Transverse colon (tissue), 4 donors: ENCODE measurements at regions not wholly inside any gene's neighbourhood (a gene's known extent, or its start where the extent isn't known, plus 50 kb on each side); places are given as distances from the start of the nearest gene placed in this dataset.

Experiments
- DNase-seq: peaks from one replicate; pipeline ENCODE4 v3.0.0-alpha.2; 2019
- H3K27ac ChIP-seq, 4 donors: fragments of 200-600 bp; sonication (generic); 2 replicates each; pipeline ENCODE4 v1.5.1; 2016 to 2018; ENCODE audit warnings: inconsistent platforms in 4 of 4
- H3K27me3 ChIP-seq: fragments of 200-600 bp; sonication (generic); 2 replicates; pipeline ENCODE4 v1.5.1; 2017; ENCODE audit warnings: inconsistent platforms
- H3K36me3 ChIP-seq, 4 donors: fragments of 200-600 bp; sonication (generic); 2 replicates each; pipeline ENCODE4 v1.5.1; 2017 to 2019; ENCODE audit warnings: inconsistent platforms in 4 of 4
- H3K4me1 ChIP-seq, 4 donors: fragments of 200-600 bp; sonication (generic); 2 replicates each; pipeline ENCODE4 v1.5.1; 2017 to 2020; ENCODE audit warnings: inconsistent platforms in 4 of 4
- H3K4me3 ChIP-seq, 4 donors: fragments of 200-600 bp; sonication (generic); 1 replicate in 1 of 4; 2 replicates in 3 of 4; pipeline versions ENCODE4 v1.5.1 to v1.6.1; 2017 to 2019; ENCODE audit warnings: inconsistent platforms in 4 of 4
- H3K9me3 ChIP-seq, 2 donors: fragments of 200-600 bp; sonication (generic); 2 replicates each; pipeline ENCODE4 v1.5.1; 2017 to 2019; ENCODE audit warnings: inconsistent platforms in 2 of 2
- EP300 ChIP-seq: sonication (generic); formaldehyde crosslinking; IDR thresholded peaks from one replicate; pipeline ENCODE4 v1.6.1; 2017; ENCODE audit warnings: antibody characterized with exemption, low read depth
- POLR2A ChIP-seq: fragments of 450-650 bp; IDR thresholded peaks from one replicate; pipeline ENCODE4 v1.6.1; 2016; ENCODE audit warnings: antibody characterized with exemption, mild to moderate bottlenecking, moderate library complexity
- POLR2AphosphoS5 ChIP-seq, 3 donors: sonication (generic); formaldehyde crosslinking; IDR thresholded peaks; one replicate each; pipeline ENCODE4 v1.6.1; 2016; ENCODE audit warnings: antibody characterized with exemption in 3 of 3
- WGBS, 2 donors: methylation state at CpG; one replicate each; pipeline ENCODE4 v1.1.5; 2018; ENCODE audit warnings: low coverage in 1 of 2; 5-methylcytosine and 5-hydroxymethylcytosine counted together
- in situ Hi-C, 4 donors: fragments of 200-750 bp; cut with MboI; loops; one replicate each; pipeline versions ENCODE4 v1.15.0 to v1.15.1; 2017; ENCODE audit warnings: low sequenced_read_pairs in 3 of 4, low pct_ligation_motif_present in 1 of 4, low pct_unique_long_range_greater_than_20kb in 1 of 4
- intact Hi-C: fragments of 100-400 bp; cut with DNase I; formaldehyde crosslinking; loops from one replicate; pipeline ENCODE4 v1.15.1; 2023; ENCODE audit warnings: low total_unique reads
- TF ChIP-seq, protein P1 (sequence below), 5 experiments: fragments of 200-600 bp in 3 of 5; fragments of 450-650 bp in 2 of 5; sonication (generic) in 3 of 5; IDR thresholded peaks; 1 replicate in 2 of 5; 2 replicates in 3 of 5; pipeline ENCODE4 v1.5.1; 2016 to 2017; ENCODE audit warnings: antibody characterized with exemption in 5 of 5, inconsistent platforms in 3 of 5, mild to moderate bottlenecking in 2 of 5, moderate library complexity in 1 of 5

- no peak overlapping the region for H3K4me3 ChIP-seq
- in situ Hi-C loops: no loop called here
- H3K27ac ChIP-seq: peak overlapping the region in 2 of 4 donors; percentile 18 to 22
- H3K4me1 ChIP-seq: no peaks in the 10 kb centered on the region
- WGBS, 2 donors: 81 to 82% methylated on average over 3 of the region's 3 CpGs
- no peaks in the 10 kb centered on the region for H3K9me3 ChIP-seq
- DNase-seq: no peak
- TF ChIP-seq POLR2A: no peak
- peak in 1 of 3 donors; percentile 68 for TF ChIP-seq POLR2AphosphoS5 (IDR thresholded peaks at IDR 0.05)
- TF ChIP-seq EP300: no peak
- H3K27me3 ChIP-seq: no peaks in the 10 kb centered on the region
- H3K36me3 ChIP-seq: no peaks in the 10 kb centered on the region
- intact Hi-C loops: no loop called here
Observed at GRCh38 chr2:71776227-71776626, 322.9 kb downstream of the DYSF start.

GRCh38 chr2:71773218-71773617 is 319.9 kb downstream of the DYSF start:
- Histone ChIP-seq H3K4me3 (no peak overlapping the region), H3K36me3 (no peaks in the 10 kb centered on the region), H3K27me3 (no peaks in the 10 kb centered on the region), H3K4me1 (no peaks in the 10 kb centered on the region), H3K9me3 (peaks cover 0 to 4% of the 10 kb centered on the region in 2 donors), H3K27ac (no peak overlapping the region)
- TF ChIP-seq POLR2AphosphoS5 (IDR thresholded peaks at IDR 0.05): no peak
- no peak for TF ChIP-seq EP300
- TF ChIP-seq POLR2A: no peak
- TF ChIP-seq, protein P1, sequence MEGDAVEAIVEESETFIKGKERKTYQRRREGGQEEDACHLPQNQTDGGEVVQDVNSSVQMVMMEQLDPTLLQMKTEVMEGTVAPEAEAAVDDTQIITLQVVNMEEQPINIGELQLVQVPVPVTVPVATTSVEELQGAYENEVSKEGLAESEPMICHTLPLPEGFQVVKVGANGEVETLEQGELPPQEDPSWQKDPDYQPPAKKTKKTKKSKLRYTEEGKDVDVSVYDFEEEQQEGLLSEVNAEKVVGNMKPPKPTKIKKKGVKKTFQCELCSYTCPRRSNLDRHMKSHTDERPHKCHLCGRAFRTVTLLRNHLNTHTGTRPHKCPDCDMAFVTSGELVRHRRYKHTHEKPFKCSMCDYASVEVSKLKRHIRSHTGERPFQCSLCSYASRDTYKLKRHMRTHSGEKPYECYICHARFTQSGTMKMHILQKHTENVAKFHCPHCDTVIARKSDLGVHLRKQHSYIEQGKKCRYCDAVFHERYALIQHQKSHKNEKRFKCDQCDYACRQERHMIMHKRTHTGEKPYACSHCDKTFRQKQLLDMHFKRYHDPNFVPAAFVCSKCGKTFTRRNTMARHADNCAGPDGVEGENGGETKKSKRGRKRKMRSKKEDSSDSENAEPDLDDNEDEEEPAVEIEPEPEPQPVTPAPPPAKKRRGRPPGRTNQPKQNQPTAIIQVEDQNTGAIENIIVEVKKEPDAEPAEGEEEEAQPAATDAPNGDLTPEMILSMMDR (IDR thresholded peaks at IDR 0.05): no peak
- no peak for DNase-seq
- intact Hi-C loops: no loop called here
- in situ Hi-C loops: no loop called here
- 89 to 92% methylated on average over 3 of the region's 3 CpGs for WGBS, 2 donors

DNA sequence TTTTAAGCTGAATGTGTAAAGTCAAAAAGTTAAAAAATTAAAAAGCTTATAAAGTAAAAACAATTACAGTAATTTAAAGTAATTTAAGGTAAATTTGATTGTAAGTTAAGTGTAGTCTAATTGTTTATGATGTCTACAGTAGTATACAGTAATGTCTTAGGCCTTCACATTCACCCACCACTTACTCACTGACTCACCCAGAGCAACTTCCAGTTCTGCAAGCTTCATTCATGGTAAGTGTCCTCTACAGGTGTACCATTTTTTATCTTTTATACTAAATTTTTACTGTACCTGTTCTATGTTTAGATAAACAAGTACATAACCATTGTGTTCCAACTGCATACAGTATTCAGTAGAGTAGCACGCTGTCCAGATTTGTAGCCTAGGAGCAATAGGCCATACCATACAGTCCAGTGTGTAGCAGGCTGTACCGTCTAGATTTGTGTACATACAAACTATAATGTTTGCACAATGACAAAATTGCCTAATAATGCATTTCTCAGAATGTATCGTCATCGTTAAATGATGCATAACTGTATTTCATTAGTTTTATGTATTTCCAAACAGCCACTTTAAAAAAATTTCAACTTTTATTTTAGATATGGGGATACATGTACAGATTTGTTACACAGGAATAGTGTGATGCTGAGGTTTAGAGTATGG is 319.3 kb downstream of the DYSF start:
- intact Hi-C loops (no loop called here), in situ Hi-C loops (no loop called here)
- H3K27me3 ChIP-seq: no peaks in the 10 kb centered on the region
- no peak overlapping the region for H3K4me3 ChIP-seq
- no peaks in the 10 kb centered on the region for H3K36me3 ChIP-seq
- WGBS, 2 donors: 94 to 97% methylated on average over 4 of the region's 4 CpGs
- no peaks in the 10 kb centered on the region for H3K4me1 ChIP-seq
- no peak for DNase-seq
- peaks cover 0 to 4% of the 10 kb centered on the region in 2 donors for H3K9me3 ChIP-seq
- no peak overlapping the region for H3K27ac ChIP-seq
- TF ChIP-seq EP300: no peak
- TF ChIP-seq, protein P1 (IDR thresholded peaks at IDR 0.05): no peak
- TF ChIP-seq POLR2AphosphoS5 (IDR thresholded peaks at IDR 0.05): no peak
- TF ChIP-seq POLR2A: no peak

GRCh38 chr2:71767663-71768062 is 314.3 kb downstream of the DYSF start:
- Histone ChIP-seq H3K36me3 (no peaks in the 10 kb centered on the region), H3K4me1 (no peaks in the 10 kb centered on the region), H3K4me3 (no peak overlapping the region), H3K27me3 (no peaks in the 10 kb centered on the region), H3K27ac (no peak overlapping the region), H3K9me3 (peaks cover 0 to 4% of the 10 kb centered on the region in 2 donors)
- DNase-seq: no peak
- TF ChIP-seq EP300: no peak
- in situ Hi-C loops: no loop called here
- intact Hi-C loops: no loop called here
- WGBS, 2 donors: 90% methylated on average over 1 of the region's 1 CpG; no CpG with 5 or more reads in 1 of the 2 donors

DNA sequence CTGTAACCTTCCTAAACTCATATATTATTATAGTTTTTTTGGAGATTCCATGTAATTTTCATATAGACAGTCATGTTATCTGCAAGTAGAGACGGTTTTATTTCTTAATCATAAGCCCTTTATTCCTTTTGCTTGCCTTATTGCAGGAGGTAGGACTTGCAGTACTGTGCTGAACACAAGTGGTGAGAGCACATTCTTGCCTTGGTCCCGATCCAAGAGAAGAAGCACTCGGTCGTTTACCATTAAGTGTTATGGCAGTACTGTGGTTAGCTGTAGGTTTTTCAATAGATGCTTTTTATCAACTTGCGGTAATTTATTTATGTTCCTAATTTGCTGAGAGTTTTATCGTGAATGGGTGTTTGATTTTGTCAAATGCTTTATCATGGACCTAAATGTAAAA is 305.7 kb downstream of the DYSF start:
- no peak overlapping the region for H3K4me3 ChIP-seq
- intact Hi-C loops (no loop called here), in situ Hi-C loops (no loop called here)
- 62 to 70% methylated on average over 6 of the region's 6 CpGs for WGBS, 2 donors
- H3K4me1 ChIP-seq: no peaks in the 10 kb centered on the region
- no peaks in the 10 kb centered on the region for H3K27me3 ChIP-seq
- H3K27ac ChIP-seq: no peak overlapping the region
- DNase-seq: no peak
- no peaks in the 10 kb centered on the region for H3K36me3 ChIP-seq
- no peaks in the 10 kb centered on the region for H3K9me3 ChIP-seq
- no peak for TF ChIP-seq POLR2A
- no peak for TF ChIP-seq EP300
- TF ChIP-seq POLR2AphosphoS5 (IDR thresholded peaks at IDR 0.05): no peak
- TF ChIP-seq, protein P1 (IDR thresholded peaks at IDR 0.05): no peak
